Stimulated activated effector memory CD8-positive, alpha-beta T cell treated with anti-CD3 and anti-CD28 coated beads, Interleukin-12 subunit alpha, Interleukin-12 subunit beta, amount 100 ng/mL, for 72 hours (primary cell): ENCODE measurements at regions not wholly inside any gene's neighbourhood (a gene's known extent, or its start where the extent isn't known, plus 50 kb on each side); places are given as distances from the start of the nearest gene placed in this dataset.
"Not testable (repeated sequence)": the region's sequence is repeated elsewhere in the genome, so short reads cannot be mapped to it uniquely, and the experiment has no call there.

Experiments used
- ATAC-seq: fragments of 150-1000 bp; cut with Tn5 transposase; 2 replicates; pipeline ENCODE4 v1.10.0; 2021
- DNase-seq, 2 donors: peaks; one replicate each; pipeline ENCODE4 v3.0.0; 2021 to 2022; ENCODE audit warnings: low spot score in 2 of 2
- H3K27ac Mint-ChIP-seq: one replicate; pipeline ENCODE4 v1.8.0; 2022; ENCODE audit warnings: mild to moderate bottlenecking, mixed read lengths
- H3K36me3 Mint-ChIP-seq: one replicate; pipeline ENCODE4 v1.8.0; 2022; ENCODE audit warnings: mild to moderate bottlenecking, mixed read lengths
- H3K4me1 Mint-ChIP-seq: one replicate; pipeline ENCODE4 v1.8.0; 2022; ENCODE audit warnings: mixed read lengths
- H3K4me3 Mint-ChIP-seq: one replicate; pipeline ENCODE4 v1.8.0; 2022; ENCODE audit warnings: mild to moderate bottlenecking, mixed read lengths
- H3K9me3 Mint-ChIP-seq: one replicate; pipeline ENCODE4 v1.8.0; 2022; ENCODE audit warnings: mixed read lengths

DNA sequence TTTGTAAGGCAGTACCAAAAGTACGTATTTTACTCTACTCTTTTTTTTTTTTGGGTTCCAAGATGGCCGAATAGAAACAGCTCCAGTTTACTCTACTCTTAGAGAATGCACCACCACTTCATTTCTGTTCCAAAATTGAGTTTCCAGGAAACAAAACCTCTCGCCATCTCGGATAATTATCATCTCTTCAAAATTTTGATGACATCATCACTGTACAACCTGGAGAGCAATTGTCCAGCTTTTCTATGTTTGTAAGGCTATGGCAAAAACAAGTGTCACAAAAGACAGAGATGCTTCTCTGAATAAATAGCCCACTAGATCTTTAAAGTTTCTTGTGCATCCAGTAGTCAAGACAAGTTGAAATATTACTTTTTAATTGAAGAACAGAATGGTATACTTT is 1631.9 kb upstream of the CDH6 start:
- peaks cover 12% of the 10 kb centered on the region for H3K9me3 Mint-ChIP-seq

DNA sequence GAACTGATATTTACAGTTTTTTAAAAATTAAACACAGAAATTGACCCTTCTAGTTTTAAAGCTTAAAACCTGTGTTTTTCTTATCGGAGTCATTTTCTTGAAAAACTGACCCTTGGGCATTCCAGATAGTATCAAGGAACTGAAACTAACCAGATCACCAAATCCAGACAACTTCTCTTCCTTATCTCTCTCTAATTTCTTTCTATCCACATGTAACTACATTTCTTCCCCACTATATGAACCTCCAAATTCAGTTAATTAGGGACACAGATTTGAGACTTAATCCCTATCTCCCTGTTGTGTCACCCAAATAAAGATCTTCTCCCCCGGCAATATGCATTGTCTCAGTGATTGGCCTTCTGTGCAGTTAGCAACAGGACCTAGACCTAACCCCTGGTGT is 1643.0 kb upstream of the CDH6 start:
- no peak overlapping the region for H3K4me3 Mint-ChIP-seq
- no peaks in the 10 kb centered on the region for H3K36me3 Mint-ChIP-seq
- DNase-seq (no peak), ATAC-seq (no peak)
- peaks cover 26% of the 10 kb centered on the region for H3K9me3 Mint-ChIP-seq
- H3K27ac Mint-ChIP-seq, result no peak overlapping the region
- no peaks in the 10 kb centered on the region for H3K4me1 Mint-ChIP-seq

More for the DNA sequence above, 1631.9 kb upstream of the CDH6 start:
- Mint-ChIP-seq H3K27ac (no peak overlapping the region), H3K4me3 (no peak overlapping the region), H3K4me1 (no peaks in the 10 kb centered on the region), H3K36me3 (no peaks in the 10 kb centered on the region)
- no peak for ATAC-seq
- no peak for DNase-seq

DNA sequence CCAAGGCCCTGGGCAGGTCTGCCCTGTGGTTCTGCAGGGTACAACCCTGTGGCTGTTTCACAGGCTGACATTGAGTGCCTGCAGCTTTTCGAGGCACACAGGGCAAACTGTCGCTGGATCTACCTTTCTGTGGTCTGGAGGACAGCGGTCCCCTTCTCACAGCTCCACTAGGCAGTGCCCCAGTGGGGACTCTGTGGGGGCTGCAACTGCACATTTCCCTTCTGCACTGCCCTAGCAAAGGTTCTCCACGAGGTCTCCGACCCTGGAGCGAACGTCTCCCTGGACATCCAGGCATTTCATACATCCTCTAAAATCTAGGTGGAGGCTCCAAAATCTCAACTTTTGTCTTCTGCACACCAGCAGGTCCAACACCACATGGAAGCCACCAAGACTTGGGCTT is 1645.2 kb upstream of the CDH6 start:
- no peaks in the 10 kb centered on the region for H3K4me1 Mint-ChIP-seq
- ATAC-seq (no peak), DNase-seq (no peak)
- H3K9me3 Mint-ChIP-seq, result peaks cover 24% of the 10 kb centered on the region
- H3K27ac Mint-ChIP-seq, result no peak overlapping the region
- no peaks in the 10 kb centered on the region for H3K36me3 Mint-ChIP-seq
- H3K4me3 Mint-ChIP-seq, result no peak overlapping the region

DNA sequence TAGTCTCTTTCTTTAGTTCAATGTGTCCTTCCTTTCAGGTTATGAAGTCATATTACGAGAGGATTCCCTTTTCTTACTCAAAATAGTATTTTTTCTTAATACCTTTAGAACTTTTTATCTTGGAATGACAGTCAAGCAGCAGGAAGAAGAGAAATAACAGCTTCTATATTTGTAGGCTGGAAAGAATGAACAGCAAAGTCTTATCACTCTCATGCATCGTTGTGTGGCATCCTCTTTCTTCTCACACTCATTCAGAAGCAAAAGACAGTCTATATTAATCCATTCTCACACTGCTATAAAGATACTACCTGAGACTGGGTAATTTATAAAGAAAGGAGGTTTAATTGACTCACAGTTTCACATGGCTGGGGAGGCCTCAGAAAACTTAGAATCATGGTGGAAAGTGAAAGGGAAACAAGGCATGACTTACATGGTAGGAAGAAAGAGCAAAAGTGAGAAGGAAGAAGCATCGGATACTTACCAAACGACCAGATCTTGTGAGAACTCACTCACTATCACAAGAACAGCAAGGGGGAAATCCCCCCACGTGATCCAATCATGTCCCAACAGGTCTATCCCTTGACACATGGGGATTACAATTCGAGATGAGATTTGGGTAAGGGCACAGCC is 1646.1 kb upstream of the CDH6 start:
- DNase-seq (no peak), ATAC-seq (no peak)
- no peaks in the 10 kb centered on the region for H3K4me1 Mint-ChIP-seq
- H3K36me3 Mint-ChIP-seq, result no peaks in the 10 kb centered on the region
- H3K4me3 Mint-ChIP-seq, result no peak overlapping the region
- H3K27ac Mint-ChIP-seq, result no peak overlapping the region
- H3K9me3 Mint-ChIP-seq, result peaks cover 24% of the 10 kb centered on the region

DNA sequence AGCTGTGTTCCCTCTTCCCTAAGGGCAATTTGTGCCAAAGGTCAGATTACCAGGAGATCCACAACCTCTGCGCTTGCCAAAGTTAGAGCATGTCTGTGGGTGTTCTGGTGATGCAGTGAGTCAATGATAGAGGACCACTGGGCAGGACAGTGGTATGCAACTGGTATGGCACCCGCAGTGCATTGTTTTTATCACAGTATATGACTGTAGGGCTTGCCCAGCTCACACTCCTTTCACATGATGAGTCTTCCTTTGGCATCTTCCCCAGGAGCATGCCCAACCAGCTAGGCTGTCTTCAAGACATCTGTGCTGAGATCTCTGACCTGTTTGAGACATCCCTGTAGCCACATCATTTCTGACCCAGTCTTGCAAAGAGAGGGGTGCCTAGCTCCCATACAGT is 1650.0 kb upstream of the CDH6 start:
- no peak for DNase-seq
- ATAC-seq, result no peak
- Mint-ChIP-seq H3K4me3 (no peak overlapping the region), H3K4me1 (no peaks in the 10 kb centered on the region), H3K27ac (no peak overlapping the region), H3K36me3 (no peaks in the 10 kb centered on the region), H3K9me3 (peaks cover 29% of the 10 kb centered on the region)

DNA sequence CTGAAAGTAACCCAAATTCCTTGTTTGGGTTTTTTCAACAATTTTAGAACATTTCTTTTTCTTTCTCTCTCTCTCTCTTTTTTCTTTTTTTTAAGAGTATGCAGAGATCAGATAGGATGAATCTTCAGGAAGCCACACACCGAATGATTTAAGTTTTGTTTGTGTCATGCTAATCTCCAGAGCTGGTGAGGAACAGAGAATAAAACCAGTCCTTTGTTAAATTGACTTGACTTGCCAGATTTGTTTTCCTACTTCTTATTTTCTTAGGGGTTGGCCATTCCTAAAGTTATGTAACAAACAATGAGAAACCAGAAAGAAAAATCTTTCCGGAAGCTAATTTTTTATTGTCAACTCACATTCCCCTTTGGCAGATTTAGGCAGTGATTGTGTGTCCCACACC is 1669.3 kb upstream of the CDH6 start:
- Mint-ChIP-seq H3K9me3 (peaks cover 13% of the 10 kb centered on the region), H3K36me3 (no peaks in the 10 kb centered on the region), H3K27ac (no peak overlapping the region), H3K4me1 (no peaks in the 10 kb centered on the region), H3K4me3 (no peak overlapping the region)
- DNase-seq, result no peak
- no peak for ATAC-seq

DNA sequence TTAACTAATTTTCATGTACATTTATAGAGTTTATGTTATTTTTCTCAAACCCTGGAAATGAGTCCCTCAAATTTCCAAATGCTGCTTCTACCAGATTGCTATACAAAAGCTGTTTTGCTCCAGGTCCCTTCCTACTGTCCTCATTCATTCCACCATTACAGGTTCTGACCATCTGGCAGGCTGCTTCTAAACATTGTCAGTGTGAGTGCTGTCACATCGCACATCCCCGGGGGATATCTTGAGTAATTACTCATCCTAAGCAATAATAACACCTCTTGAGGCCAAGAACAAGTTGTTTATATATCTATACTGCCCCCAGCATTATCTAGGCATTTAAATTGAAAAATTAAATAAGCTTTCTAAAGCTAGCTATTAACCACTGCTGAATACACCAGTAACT is 1675.3 kb upstream of the CDH6 start:
- H3K4me3 Mint-ChIP-seq, result no peak overlapping the region
- DNase-seq, result no peak
- no peak for ATAC-seq
- no peak overlapping the region for H3K27ac Mint-ChIP-seq
- H3K4me1 Mint-ChIP-seq, result no peaks in the 10 kb centered on the region
- no peaks in the 10 kb centered on the region for H3K36me3 Mint-ChIP-seq
- H3K9me3 Mint-ChIP-seq, result peaks cover 11% of the 10 kb centered on the region

DNA sequence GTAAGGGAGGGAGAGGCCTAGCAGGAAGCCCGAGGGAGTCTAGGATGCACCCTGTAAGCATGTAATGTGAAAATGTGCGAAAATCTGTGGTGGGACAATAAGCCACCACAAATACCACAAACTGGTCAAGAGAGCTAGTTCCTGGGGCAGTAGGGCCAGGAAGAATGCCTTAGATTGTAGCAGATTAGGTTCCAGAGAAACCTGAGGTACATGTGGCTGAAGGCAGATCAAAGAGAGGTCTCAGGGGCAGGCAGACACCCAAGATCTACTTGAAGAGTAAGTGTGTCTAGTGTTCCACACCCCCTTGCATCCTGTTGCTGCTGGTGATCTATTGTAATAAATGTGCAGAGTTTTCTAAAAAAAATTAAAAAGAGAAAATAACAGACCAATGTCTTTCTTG is 1677.3 kb upstream of the CDH6 start:
- Mint-ChIP-seq H3K4me1 (no peaks in the 10 kb centered on the region), H3K36me3 (no peaks in the 10 kb centered on the region), H3K27ac (no peak overlapping the region), H3K9me3 (peaks cover 14% of the 10 kb centered on the region), H3K4me3 (no peak overlapping the region)
- DNase-seq (no peak), ATAC-seq (no peak)

DNA sequence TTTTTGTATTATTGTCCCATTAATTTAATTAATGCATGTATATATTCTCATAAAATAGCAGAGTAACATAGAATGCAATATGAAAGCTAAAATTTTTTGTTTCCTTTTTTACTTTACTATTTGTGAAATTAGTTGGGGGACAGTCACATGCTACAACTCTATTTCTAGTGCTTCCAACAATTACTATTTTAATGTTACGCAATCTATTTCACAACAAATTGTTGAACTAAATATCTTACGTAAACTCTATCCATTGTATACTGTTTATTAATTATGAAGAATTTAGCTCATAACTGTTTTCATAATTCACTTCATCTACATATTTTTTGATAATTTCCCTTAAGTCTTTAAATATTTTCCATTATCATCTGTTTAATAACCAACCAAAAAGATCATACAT is 1685.4 kb upstream of the CDH6 start:
- Mint-ChIP-seq H3K36me3 (no peaks in the 10 kb centered on the region), H3K4me1 (no peaks in the 10 kb centered on the region), H3K27ac (no peak overlapping the region), H3K4me3 (no peak overlapping the region), H3K9me3 (peaks cover 15% of the 10 kb centered on the region)
- DNase-seq (no peak), ATAC-seq (no peak)

DNA sequence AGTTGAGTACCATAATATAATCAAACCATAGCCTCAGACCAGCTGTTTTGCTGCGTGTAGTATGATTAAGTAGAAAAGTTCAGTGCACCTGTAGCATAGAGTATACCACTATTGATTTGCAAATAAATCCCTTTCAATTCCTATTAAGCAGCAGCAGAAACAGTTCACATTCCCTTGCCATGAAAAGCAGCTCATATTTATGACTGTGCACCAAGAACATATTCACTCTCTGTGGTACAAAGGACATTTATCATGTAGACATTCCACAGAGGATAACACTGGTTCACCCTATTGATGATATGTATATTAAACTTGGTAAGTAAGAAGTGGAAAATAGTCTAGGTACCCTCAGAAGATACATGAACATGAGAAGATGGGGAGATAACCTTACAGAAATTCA is 1689.1 kb upstream of the CDH6 start:
- ATAC-seq, result no peak

DNA sequence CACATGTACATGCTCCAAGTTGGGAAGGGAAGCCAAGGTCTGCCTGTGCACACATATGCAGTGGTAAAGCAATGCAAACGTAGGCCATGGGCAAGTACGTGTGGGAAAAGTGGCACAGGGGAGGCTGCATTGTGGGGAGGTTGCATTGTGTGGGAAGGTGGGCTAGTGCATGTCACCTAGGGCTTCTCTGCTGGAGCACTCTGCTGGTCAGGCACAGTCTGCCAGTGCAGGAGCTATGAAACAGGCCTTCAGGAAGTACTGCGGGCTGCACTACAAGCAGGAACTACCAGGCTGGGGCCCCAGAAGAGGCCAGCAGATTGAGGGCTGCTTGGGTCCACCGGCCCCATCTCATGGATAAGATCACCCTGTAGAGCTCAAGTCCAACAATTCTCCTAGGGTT is 1694.6 kb upstream of the CDH6 start:
- DNase-seq (no peak), ATAC-seq (no peak)
- Mint-ChIP-seq H3K27ac (no peak overlapping the region), H3K9me3 (peaks cover 32% of the 10 kb centered on the region), H3K36me3 (no peaks in the 10 kb centered on the region), H3K4me1 (no peaks in the 10 kb centered on the region), H3K4me3 (no peak overlapping the region)

More for the DNA sequence above, 1689.1 kb upstream of the CDH6 start:
- H3K4me1 Mint-ChIP-seq, result no peaks in the 10 kb centered on the region
- no peaks in the 10 kb centered on the region for H3K36me3 Mint-ChIP-seq
- no peak for DNase-seq
- H3K9me3 Mint-ChIP-seq, result peaks cover 7% of the 10 kb centered on the region
- H3K4me3 Mint-ChIP-seq, result no peak overlapping the region
- no peak overlapping the region for H3K27ac Mint-ChIP-seq

DNA sequence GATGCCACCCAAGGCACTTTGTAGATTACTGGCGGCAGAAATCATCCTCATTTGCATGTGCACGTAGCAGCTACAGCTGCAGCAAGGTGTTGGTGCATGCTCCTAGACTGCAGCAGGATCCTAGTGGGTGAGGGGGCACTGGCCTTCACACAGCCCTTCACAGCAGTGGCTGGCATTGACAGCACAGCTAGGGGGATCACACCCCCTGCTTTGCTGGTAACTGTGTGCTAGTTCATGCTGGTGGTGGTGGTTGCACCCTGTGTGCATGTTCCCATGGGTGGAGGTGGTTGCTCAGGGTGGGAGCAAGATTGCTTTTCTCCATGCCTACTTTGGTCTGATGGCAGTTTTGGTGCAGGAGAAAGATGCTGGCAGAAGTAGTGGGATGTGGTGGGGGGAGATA is 1695.1 kb upstream of the CDH6 start:
- H3K9me3 Mint-ChIP-seq, result peaks cover 32% of the 10 kb centered on the region
- no peak for DNase-seq
- H3K4me3 Mint-ChIP-seq, result no peak overlapping the region
- H3K4me1 Mint-ChIP-seq, result no peaks in the 10 kb centered on the region
- no peak for ATAC-seq
- no peaks in the 10 kb centered on the region for H3K36me3 Mint-ChIP-seq
- H3K27ac Mint-ChIP-seq, result no peak overlapping the region

DNA sequence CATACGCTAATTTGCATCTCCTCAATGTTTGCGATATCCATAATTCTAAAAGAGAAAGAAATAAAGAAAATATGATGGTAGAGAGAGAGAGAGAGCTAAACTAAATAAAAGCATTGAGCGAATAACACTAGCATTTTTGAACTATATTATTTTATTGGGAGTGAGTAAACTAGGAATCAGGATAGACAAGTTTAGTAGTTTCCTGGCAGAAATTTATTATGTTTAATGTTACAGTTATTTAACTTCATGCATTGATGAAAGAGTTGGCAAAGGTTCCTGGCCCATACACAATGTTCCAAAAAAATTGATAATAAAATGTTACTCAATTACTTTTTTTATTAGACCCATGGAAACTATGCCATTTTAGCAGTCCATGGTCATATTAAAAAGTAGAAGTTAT is 1708.2 kb upstream of the CDH6 start:
- no peaks in the 10 kb centered on the region for H3K36me3 Mint-ChIP-seq
- ATAC-seq (no peak), DNase-seq (no peak)
- no peaks in the 10 kb centered on the region for H3K4me1 Mint-ChIP-seq
- H3K27ac Mint-ChIP-seq, result no peak overlapping the region
- H3K9me3 Mint-ChIP-seq, result peaks cover 15% of the 10 kb centered on the region
- no peak overlapping the region for H3K4me3 Mint-ChIP-seq

DNA sequence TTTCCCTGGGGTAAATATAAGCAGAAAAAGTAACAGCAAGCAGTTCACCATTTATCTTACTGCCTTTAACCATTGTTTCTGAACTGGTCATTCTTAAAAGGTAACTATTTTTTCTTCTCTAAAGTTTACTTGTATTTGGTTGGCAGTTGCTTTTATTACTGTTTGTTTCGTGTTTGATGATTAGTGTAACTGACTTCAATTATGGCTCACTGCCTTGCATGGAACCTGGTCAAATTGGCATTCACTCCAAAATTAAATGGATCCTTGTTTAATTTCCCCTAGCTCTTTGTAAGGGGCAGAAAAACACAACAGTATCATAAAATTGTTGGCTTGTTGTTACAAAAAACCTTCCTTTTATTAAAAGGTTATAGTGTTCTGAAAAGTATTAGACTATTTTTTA is 1723.9 kb upstream of the CDH6 start:
- ATAC-seq, result no peak
- no peak for DNase-seq
- no peaks in the 10 kb centered on the region for H3K36me3 Mint-ChIP-seq
- H3K9me3 Mint-ChIP-seq, result peaks cover 11% of the 10 kb centered on the region
- no peak overlapping the region for H3K4me3 Mint-ChIP-seq
- H3K4me1 Mint-ChIP-seq, result no peaks in the 10 kb centered on the region
- no peak overlapping the region for H3K27ac Mint-ChIP-seq

DNA sequence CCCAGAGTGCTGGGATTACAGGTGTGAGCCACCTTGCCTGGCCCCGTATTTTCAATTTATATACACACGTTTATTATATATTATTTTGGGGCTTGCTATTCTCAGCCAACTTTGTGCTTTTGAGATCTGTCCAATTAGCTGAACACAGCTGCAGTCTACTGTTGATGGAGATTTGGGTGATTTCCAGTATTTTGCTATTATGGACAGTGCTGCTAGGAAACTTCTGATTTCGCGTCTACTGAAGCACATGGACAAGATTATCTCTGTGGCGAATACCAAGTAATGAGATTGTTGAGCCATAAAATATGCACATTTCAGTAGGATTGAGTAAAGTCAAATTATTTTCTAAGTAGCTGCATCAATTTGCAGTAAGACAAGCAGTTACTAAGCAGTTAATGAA is 1731.2 kb upstream of the CDH6 start:
- ATAC-seq (no peak), DNase-seq (no peak)
- Mint-ChIP-seq H3K4me1 (no peaks in the 10 kb centered on the region), H3K27ac (no peak overlapping the region), H3K9me3 (peaks cover 5% of the 10 kb centered on the region), H3K36me3 (no peaks in the 10 kb centered on the region), H3K4me3 (no peak overlapping the region)

DNA sequence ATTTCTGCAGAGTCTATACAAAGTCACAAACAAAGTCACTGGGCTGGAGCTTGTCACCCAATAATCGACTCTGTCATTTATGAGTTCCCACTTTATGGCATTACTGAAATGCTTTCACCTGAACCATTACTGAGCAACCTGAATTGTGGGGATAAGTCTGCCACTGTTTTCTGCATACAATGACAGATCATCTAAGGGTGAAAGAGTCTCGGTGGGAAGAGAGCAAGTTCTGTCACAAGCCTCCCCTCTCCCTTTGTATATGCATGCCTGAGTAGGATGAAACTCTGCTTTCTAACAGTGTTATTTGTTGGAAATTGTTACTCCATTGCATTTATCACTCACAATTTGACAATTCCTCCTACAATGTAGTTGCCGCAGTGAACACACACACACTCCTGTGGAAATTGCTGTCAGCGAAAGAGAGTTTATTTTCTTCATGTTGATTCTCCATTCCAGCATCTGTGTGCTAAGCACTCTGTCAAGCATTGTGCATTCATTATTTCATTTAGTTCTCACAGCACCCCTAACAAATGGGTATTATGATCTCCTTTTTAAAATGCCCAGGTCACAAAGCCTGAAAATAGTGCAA is 1732.4 kb upstream of the CDH6 start:
- DNase-seq (no peak), ATAC-seq (no peak)
- Mint-ChIP-seq H3K36me3 (no peaks in the 10 kb centered on the region), H3K4me1 (no peaks in the 10 kb centered on the region), H3K27ac (no peak overlapping the region), H3K9me3 (peaks cover 3% of the 10 kb centered on the region), H3K4me3 (no peak overlapping the region)

DNA sequence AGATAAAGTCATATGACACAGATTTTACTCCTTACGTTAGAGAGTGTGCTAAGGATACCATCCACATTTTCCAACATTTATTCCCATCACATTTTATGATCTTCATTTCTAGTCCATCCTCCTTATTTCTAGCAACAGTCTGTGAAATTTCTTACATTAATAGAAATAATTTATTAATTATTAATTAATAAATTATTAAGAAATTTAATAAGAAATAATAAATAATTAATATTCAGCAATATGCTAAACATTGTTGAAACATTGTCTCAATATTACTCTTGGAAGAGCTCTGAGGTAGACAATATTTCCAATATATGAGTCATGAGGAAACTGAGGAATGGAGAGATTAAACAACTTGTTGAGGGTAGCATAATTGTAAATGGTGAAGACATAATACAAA is 1742.5 kb upstream of the CDH6 start:
- not testable (repeated sequence) for H3K4me1 Mint-ChIP-seq, H3K36me3 Mint-ChIP-seq

More for the DNA sequence above, 1742.5 kb upstream of the CDH6 start:
- H3K4me3 Mint-ChIP-seq, ATAC-seq, H3K27ac Mint-ChIP-seq, DNase-seq: not testable (repeated sequence)
- H3K9me3 Mint-ChIP-seq, result peaks cover 11% of the 10 kb centered on the region
